Liver (tissue), 8 donors: ENCODE measurements at regions not wholly inside any gene's neighbourhood (a gene's known extent, or its start where the extent isn't known, plus 50 kb on each side); places are given as distances from the start of the nearest gene placed in this dataset.

ENCODE experiments used
- DNase-seq: peaks from one replicate; pipeline ENCODE4 v3.0.0-alpha.2; 2017; ENCODE audit warnings: low spot score
- H3K27ac ChIP-seq, 2 donors: one replicate each; pipeline ENCODE4 v1.7.0; 2013; ENCODE audit warnings: inconsistent platforms in 2 of 2, low read length in 2 of 2, control low read depth in 1 of 2, low read depth in 1 of 2, mild to moderate bottlenecking in 1 of 2
- H3K27me3 ChIP-seq, 4 donors: one replicate each; pipeline versions ENCODE4 v1.6.1 to v1.7.0; 2013; ENCODE audit warnings: low read length in 3 of 4, inconsistent platforms in 1 of 4, mild to moderate bottlenecking in 1 of 4, moderate library complexity in 1 of 4; ENCODE audit not compliant: control insufficient read depth in 4 of 4, insufficient read depth in 4 of 4
- H3K36me3 ChIP-seq, 4 donors: one replicate each; pipeline versions ENCODE4 v1.6.1 to v1.7.0; 2013; ENCODE audit warnings: low read length in 3 of 4, mild to moderate bottlenecking in 3 of 4, low read depth in 1 of 4, moderate library complexity in 1 of 4; ENCODE audit not compliant: control insufficient read depth in 4 of 4, insufficient read depth in 3 of 4
- H3K4me1 ChIP-seq, 4 donors: one replicate each; pipeline versions ENCODE4 v1.6.1 to v1.7.0; 2013; ENCODE audit warnings: low read length in 3 of 4, mild to moderate bottlenecking in 3 of 4, moderate library complexity in 1 of 4; ENCODE audit not compliant: control insufficient read depth in 4 of 4, insufficient read depth in 4 of 4
- H3K4me3 ChIP-seq, 3 donors: one replicate each; pipeline versions ENCODE4 v1.6.1 to v1.7.0; 2013; ENCODE audit warnings: low read length in 3 of 3, control low read depth in 1 of 3, low read depth in 1 of 3, mild to moderate bottlenecking in 1 of 3
- H3K9ac ChIP-seq, 2 donors: one replicate each; pipeline ENCODE4 v1.7.0; 2013; ENCODE audit warnings: low read length in 2 of 2, mild to moderate bottlenecking in 2 of 2, moderate library complexity in 2 of 2, control low read depth in 1 of 2, low read depth in 1 of 2
- H3K9me3 ChIP-seq, 4 donors: one replicate each; pipeline versions ENCODE4 v1.6.1 to v1.7.0; 2013; ENCODE audit warnings: low read length in 3 of 4; ENCODE audit not compliant: control insufficient read depth in 4 of 4
- EGR1 ChIP-seq, 2 donors: IDR thresholded peaks; 2 replicates each; pipeline ENCODE4 v1.6.1; 2016 to 2018; ENCODE audit warnings: antibody characterized with exemption in 2 of 2, low read depth in 2 of 2
- GABPA ChIP-seq, 2 donors: IDR thresholded peaks in 1 of 2; conservative IDR thresholded peaks in 1 of 2; 2 replicates each; pipeline ENCODE4 v1.6.1; 2016; ENCODE audit warnings: antibody characterized with exemption in 2 of 2, mild to moderate bottlenecking in 1 of 2, moderate library complexity in 1 of 2
- HNF4G ChIP-seq: IDR thresholded peaks from 2 replicates; pipeline ENCODE4 v1.6.1; 2016; ENCODE audit warnings: antibody characterized with exemption
- RAD21 ChIP-seq, 2 donors: IDR thresholded peaks; 2 replicates each; pipeline ENCODE4 v1.6.1; 2016; ENCODE audit warnings: antibody characterized with exemption in 2 of 2, mild to moderate bottlenecking in 2 of 2
- SP1 ChIP-seq: IDR thresholded peaks from 2 replicates; pipeline ENCODE4 v1.6.1; 2018; ENCODE audit warnings: antibody characterized with exemption, mild to moderate bottlenecking
- YY1 ChIP-seq: IDR thresholded peaks from 2 replicates; pipeline ENCODE4 v1.6.1; 2016; ENCODE audit warnings: antibody characterized with exemption, mild to moderate bottlenecking
- WGBS: extraction: QIAGEN DNeasy Blood & Tissue Kit; methylation state at CpG from one replicate; pipeline ENCODE4 v1.1.7; 2013; 5-methylcytosine and 5-hydroxymethylcytosine counted together
- TF ChIP-seq, protein P1 (sequence below): IDR thresholded peaks from 2 replicates; pipeline ENCODE4 v1.6.1; 2016; ENCODE audit warnings: antibody characterized with exemption, mild to moderate bottlenecking
- TF ChIP-seq, protein P2 (sequence below): IDR thresholded peaks from 2 replicates; pipeline ENCODE4 v1.6.1; 2016; ENCODE audit warnings: antibody characterized with exemption
- TF ChIP-seq, protein P3 (sequence below): fragments of 150-350 bp; IDR thresholded peaks from 2 replicates; pipeline ENCODE4 v1.5.1; 2017; ENCODE audit warnings: improper control_type of control experiment, low read depth, low read length; ENCODE audit not compliant: missing input control
- TF ChIP-seq, protein P4 (sequence below): IDR thresholded peaks from 2 replicates; pipeline ENCODE4 v1.6.1; 2016; ENCODE audit warnings: antibody characterized with exemption
- donor health status: healthy.
- donor health status: healthy.
- donor health status: healthy.
- donor health status: healthy.
- donor health status: healthy.

DNA sequence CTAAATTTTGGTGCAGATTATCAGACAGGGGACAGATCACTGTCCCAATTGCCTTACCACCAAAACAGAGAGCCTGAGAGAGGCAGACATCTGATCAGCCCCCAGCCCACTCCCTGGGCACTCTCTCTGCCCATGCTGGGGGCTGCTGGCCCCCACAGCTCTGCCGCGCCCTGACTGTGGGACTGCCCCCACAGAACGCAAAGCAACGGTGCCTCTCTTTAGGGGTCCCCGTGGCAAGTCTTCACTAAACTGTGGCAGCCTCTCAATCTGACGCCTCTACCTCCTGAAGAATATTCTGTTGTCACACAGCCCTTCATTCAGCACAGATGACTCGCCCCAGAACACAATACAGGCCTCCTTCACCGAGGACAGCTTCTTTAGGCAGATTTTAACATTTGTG, 197.4 kb downstream of the ERCC6L2 start:
- DNase-seq = no peak
- no peak overlapping the region for H3K4me3 ChIP-seq
- TF ChIP-seq, protein P1, sequence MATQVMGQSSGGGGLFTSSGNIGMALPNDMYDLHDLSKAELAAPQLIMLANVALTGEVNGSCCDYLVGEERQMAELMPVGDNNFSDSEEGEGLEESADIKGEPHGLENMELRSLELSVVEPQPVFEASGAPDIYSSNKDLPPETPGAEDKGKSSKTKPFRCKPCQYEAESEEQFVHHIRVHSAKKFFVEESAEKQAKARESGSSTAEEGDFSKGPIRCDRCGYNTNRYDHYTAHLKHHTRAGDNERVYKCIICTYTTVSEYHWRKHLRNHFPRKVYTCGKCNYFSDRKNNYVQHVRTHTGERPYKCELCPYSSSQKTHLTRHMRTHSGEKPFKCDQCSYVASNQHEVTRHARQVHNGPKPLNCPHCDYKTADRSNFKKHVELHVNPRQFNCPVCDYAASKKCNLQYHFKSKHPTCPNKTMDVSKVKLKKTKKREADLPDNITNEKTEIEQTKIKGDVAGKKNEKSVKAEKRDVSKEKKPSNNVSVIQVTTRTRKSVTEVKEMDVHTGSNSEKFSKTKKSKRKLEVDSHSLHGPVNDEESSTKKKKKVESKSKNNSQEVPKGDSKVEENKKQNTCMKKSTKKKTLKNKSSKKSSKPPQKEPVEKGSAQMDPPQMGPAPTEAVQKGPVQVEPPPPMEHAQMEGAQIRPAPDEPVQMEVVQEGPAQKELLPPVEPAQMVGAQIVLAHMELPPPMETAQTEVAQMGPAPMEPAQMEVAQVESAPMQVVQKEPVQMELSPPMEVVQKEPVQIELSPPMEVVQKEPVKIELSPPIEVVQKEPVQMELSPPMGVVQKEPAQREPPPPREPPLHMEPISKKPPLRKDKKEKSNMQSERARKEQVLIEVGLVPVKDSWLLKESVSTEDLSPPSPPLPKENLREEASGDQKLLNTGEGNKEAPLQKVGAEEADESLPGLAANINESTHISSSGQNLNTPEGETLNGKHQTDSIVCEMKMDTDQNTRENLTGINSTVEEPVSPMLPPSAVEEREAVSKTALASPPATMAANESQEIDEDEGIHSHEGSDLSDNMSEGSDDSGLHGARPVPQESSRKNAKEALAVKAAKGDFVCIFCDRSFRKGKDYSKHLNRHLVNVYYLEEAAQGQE = no peak
- TF ChIP-seq EGR1 (IDR thresholded peaks at IDR 0.05; ENCODE audit: low read depth in 2 of 2) = no peak
- TF ChIP-seq, protein P2, sequence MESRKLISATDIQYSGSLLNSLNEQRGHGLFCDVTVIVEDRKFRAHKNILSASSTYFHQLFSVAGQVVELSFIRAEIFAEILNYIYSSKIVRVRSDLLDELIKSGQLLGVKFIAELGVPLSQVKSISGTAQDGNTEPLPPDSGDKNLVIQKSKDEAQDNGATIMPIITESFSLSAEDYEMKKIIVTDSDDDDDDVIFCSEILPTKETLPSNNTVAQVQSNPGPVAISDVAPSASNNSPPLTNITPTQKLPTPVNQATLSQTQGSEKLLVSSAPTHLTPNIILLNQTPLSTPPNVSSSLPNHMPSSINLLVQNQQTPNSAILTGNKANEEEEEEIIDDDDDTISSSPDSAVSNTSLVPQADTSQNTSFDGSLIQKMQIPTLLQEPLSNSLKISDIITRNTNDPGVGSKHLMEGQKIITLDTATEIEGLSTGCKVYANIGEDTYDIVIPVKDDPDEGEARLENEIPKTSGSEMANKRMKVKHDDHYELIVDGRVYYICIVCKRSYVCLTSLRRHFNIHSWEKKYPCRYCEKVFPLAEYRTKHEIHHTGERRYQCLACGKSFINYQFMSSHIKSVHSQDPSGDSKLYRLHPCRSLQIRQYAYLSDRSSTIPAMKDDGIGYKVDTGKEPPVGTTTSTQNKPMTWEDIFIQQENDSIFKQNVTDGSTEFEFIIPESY = no peak
- no peak for TF ChIP-seq SP1
- TF ChIP-seq, protein P3, sequence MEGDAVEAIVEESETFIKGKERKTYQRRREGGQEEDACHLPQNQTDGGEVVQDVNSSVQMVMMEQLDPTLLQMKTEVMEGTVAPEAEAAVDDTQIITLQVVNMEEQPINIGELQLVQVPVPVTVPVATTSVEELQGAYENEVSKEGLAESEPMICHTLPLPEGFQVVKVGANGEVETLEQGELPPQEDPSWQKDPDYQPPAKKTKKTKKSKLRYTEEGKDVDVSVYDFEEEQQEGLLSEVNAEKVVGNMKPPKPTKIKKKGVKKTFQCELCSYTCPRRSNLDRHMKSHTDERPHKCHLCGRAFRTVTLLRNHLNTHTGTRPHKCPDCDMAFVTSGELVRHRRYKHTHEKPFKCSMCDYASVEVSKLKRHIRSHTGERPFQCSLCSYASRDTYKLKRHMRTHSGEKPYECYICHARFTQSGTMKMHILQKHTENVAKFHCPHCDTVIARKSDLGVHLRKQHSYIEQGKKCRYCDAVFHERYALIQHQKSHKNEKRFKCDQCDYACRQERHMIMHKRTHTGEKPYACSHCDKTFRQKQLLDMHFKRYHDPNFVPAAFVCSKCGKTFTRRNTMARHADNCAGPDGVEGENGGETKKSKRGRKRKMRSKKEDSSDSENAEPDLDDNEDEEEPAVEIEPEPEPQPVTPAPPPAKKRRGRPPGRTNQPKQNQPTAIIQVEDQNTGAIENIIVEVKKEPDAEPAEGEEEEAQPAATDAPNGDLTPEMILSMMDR = no peak
- TF ChIP-seq HNF4G = no peak
- TF ChIP-seq, protein P4, sequence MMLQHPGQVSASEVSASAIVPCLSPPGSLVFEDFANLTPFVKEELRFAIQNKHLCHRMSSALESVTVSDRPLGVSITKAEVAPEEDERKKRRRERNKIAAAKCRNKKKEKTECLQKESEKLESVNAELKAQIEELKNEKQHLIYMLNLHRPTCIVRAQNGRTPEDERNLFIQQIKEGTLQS = no peak
- peaks cover 0 to 10% (median 6%) of the 10 kb centered on the region in 4 donors for H3K4me1 ChIP-seq
- H3K9ac ChIP-seq = no peak overlapping the region
- H3K36me3 ChIP-seq = no peaks in the 10 kb centered on the region
- no peak overlapping the region for H3K27ac ChIP-seq
- 96% methylated on average over 8 of the region's 8 CpGs for WGBS
- H3K27me3 ChIP-seq = no peaks in the 10 kb centered on the region
- no peaks in the 10 kb centered on the region for H3K9me3 ChIP-seq

DNA sequence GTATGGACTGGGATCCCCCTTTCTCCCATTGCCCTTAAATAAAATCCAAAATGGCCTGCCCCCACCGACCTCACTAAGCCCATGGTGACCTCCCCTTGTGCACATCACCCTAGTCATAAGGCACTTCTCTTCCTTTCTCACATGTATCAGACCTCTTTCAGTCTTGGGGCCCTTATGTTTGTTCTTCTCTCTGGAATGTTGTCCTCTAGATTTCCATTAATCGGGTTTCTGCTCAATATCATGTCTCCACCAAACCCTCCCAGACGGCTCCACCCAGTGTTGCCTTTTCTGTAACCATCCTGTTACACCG, 196.3 kb downstream of the ERCC6L2 start:
- H3K9me3 ChIP-seq = no peaks in the 10 kb centered on the region
- H3K4me3 ChIP-seq = no peak overlapping the region
- TF ChIP-seq RAD21 (IDR thresholded peaks at IDR 0.05) = no peak
- TF ChIP-seq YY1 = no peak
- TF ChIP-seq GABPA (IDR thresholded peaks at IDR 0.05 in 1 of 2, conservative IDR thresholded peaks at IDR 0.05 in 1 of 2) = no peak
- TF ChIP-seq HNF4G = no peak
- no peak for DNase-seq
- H3K27ac ChIP-seq = no peak overlapping the region
- no peaks in the 10 kb centered on the region for H3K27me3 ChIP-seq
- peaks cover 7 to 16% (median 9%) of the 10 kb centered on the region in 4 donors for H3K4me1 ChIP-seq
- H3K36me3 ChIP-seq = no peaks in the 10 kb centered on the region
- no peak overlapping the region for H3K9ac ChIP-seq
- 76% methylated on average over 4 of the region's 4 CpGs for whole genome bisulfite sequencing
